K562 (cell line): ENCODE measurements at regions not wholly inside any gene's neighbourhood (a gene's known extent, or its start where the extent isn't known, plus 50 kb on each side); places are given as distances from the start of the nearest gene placed in this dataset.

Experiments
- ATAC-seq: fragments of 200-7000 bp; cut with Tn5 transposase; 3 replicates; pipeline ENCODE4 v1.9.1; 2020; ENCODE audit warnings: moderate library complexity
- BruUV-seq: library from RNA; stranded (reverse); fragments of 400-500 nt; replicated peaks from 2 replicates; lab custom pipeline; 2021; lab: Mats Ljungman, UMichigan
- CTCF ChIA-PET: fragments of 300-600 bp; formaldehyde crosslinking; extraction: SDS; loops from one replicate; lab custom pipeline; 2021; ENCODE audit warnings: low intra/inter-chr PET ratio; lab: Yijun Ruan, JAX
- POLR2A ChIA-PET: fragments of 300-600, 350-650 bp; sonication (Branson Sonifier 250); formaldehyde crosslinking; extraction: SDS; loops from one replicate; lab custom pipeline; 2021; ENCODE audit warnings: antibody characterized with exemption, inconsistent platforms; lab: Yijun Ruan, JAX
- DNase-seq, 4 experiments: peaks; one replicate each; pipeline versions ENCODE4 v3.0.0 to v3.0.0-alpha.2; 2011 to 2018; ENCODE audit warnings: low spot score in 3 of 4, mixed read lengths in 3 of 4; ENCODE audit errors: extremely low read depth in 1 of 4
- FAIRE-seq: peaks from 2 replicates; lab custom pipeline; 2011; peaks lifted over from hg19 to GRCh38; lab: Jason Lieb, UNC
- H2AFZ ChIP-seq: 2 replicates; pipeline ENCODE4 v1.6.0; 2011; ENCODE audit warnings: low read depth, low read length, control low read depth, inconsistent platforms
- H3K27ac ChIP-seq: fragments of 200-600 bp; 3 replicates; pipeline ENCODE4 v1.8.0; 2011; ENCODE audit warnings: low read depth, mild to moderate bottlenecking, control low read depth, inconsistent platforms, low read length, moderate library complexity, mixed read lengths; ENCODE audit errors: extremely low read depth
- H3K27me3 ChIP-seq, 2 experiments: fragments of 300-600 bp in 1 of 2; 2 replicates in 1 of 2; 3 replicates in 1 of 2; pipeline versions ENCODE4 v1.6.0 to v1.8.0; 2011; ENCODE audit warnings: inconsistent platforms in 2 of 2, low read length in 2 of 2, mild to moderate bottlenecking in 1 of 2, mixed read lengths in 1 of 2, moderate library complexity in 1 of 2; ENCODE audit not compliant: control insufficient read depth in 2 of 2, insufficient read depth in 2 of 2
- H3K36me3 ChIP-seq: fragments of 300-600 bp; 3 replicates; pipeline ENCODE4 v1.8.0; 2011; ENCODE audit warnings: mild to moderate bottlenecking, low read length, inconsistent platforms; ENCODE audit not compliant: control insufficient read depth, insufficient read depth
- H3K4me1 ChIP-seq, 2 experiments: fragments of 200-600 bp in 1 of 2; replicated peaks in 1 of 2; 2 replicates in 1 of 2; 3 replicates in 1 of 2; pipeline versions ENCODE4 v1.5.1 to v1.8.0; 2011; ENCODE audit warnings: inconsistent platforms in 2 of 2, low read length in 2 of 2, mild to moderate bottlenecking in 1 of 2, mixed read lengths in 1 of 2, moderate library complexity in 1 of 2; ENCODE audit not compliant: control insufficient read depth in 2 of 2, insufficient read depth in 2 of 2
- H3K4me2 ChIP-seq: 2 replicates; pipeline ENCODE4 v1.6.1; 2011; ENCODE audit warnings: low read length, control low read depth, inconsistent platforms, mixed read lengths; ENCODE audit not compliant: insufficient read depth
- H3K4me3 ChIP-seq: fragments of 200-600 bp; sonication (generic), shearing (Covaris generic); 2 replicates; pipeline ENCODE4 v1.5.1; 2016; ENCODE audit warnings: control low read depth, inconsistent platforms
- H3K79me2 ChIP-seq: fragments of 200-600 bp; 3 replicates; pipeline ENCODE4 v1.8.0; 2011; ENCODE audit warnings: low read length, inconsistent platforms; ENCODE audit not compliant: control insufficient read depth, insufficient read depth
- H3K9ac ChIP-seq, 2 experiments: 2 replicates each; pipeline versions ENCODE4 v1.6.0 to v1.6.1; 2011; ENCODE audit warnings: low read depth in 2 of 2, low read length in 2 of 2, control low read depth in 1 of 2, inconsistent platforms in 1 of 2, mild to moderate bottlenecking in 1 of 2, mixed read lengths in 1 of 2; ENCODE audit not compliant: insufficient read depth in 1 of 2
- H3K9me1 ChIP-seq: one replicate; pipeline ENCODE4 v1.6.0; 2011; ENCODE audit warnings: inconsistent platforms, mild to moderate bottlenecking, low read length, moderate library complexity; ENCODE audit not compliant: control insufficient read depth, insufficient read depth
- H3K9me3 ChIP-seq: replicated peaks from 2 replicates; pipeline ENCODE4 v1.5.1; 2011; ENCODE audit warnings: low read depth, low read length, inconsistent platforms; ENCODE audit not compliant: control insufficient read depth, insufficient read depth
- H4K20me1 ChIP-seq: replicated peaks from 2 replicates; pipeline ENCODE4 v1.6.1; 2011; ENCODE audit warnings: low read length, inconsistent platforms, mixed read lengths; ENCODE audit not compliant: control insufficient read depth, insufficient read depth
- CHCHD3 ChIP-seq: fragments of 250-450 bp; sonication (Bioruptor Pico); IDR thresholded peaks from 2 replicates; pipeline ENCODE4 v2.1.2; 2022; ENCODE audit warnings: mild to moderate bottlenecking
- MYC ChIP-seq, 2 experiments: fragments of 250-450 bp in 1 of 2; sonication (Bioruptor Pico) in 1 of 2; IDR thresholded peaks; 2 replicates each; pipeline versions ENCODE4 v1.5.1 to v1.6.1; 2012 to 2021; ENCODE audit warnings: low read depth in 2 of 2, borderline replicate concordance in 1 of 2, improper control_type of control experiment in 1 of 2, low read length in 1 of 2, mild to moderate bottlenecking in 1 of 2, moderate library complexity in 1 of 2
- NCOA2 ChIP-seq, 2 experiments: fragments of 450-650 bp; IDR thresholded peaks; 2 replicates each; pipeline ENCODE4 v1.6.1; 2018; ENCODE audit warnings: mild to moderate bottlenecking in 2 of 2, moderate library complexity in 1 of 2; ENCODE audit not compliant: partially characterized antibody in 2 of 2
- ZNF140 ChIP-seq: fragments of 250-450 bp; sonication (Bioruptor Pico); IDR thresholded peaks from 2 replicates; pipeline ENCODE4 v1.8.0; 2021; ENCODE audit warnings: moderate library complexity, mild to moderate bottlenecking, inconsistent platforms
- WGBS: fragments of 100-300 bp; shearing (Covaris generic); methylation state at CpG from one replicate; pipeline ENCODE4 v1.1.6; 2016; ENCODE audit warnings: low coverage, mixed read lengths; ENCODE audit not compliant: insufficient coverage; ENCODE audit errors: missing lambda C conversion rate; 5-methylcytosine and 5-hydroxymethylcytosine counted together
- in situ Hi-C: fragments of 300-500 bp; cut with MboI; formaldehyde crosslinking; loops from 4 replicates; pipeline ENCODE4 v1.15.0; 2018; ENCODE audit warnings: inconsistent platforms, mixed read lengths
- intact Hi-C: fragments of 100-400 bp; cut with micrococcal nuclease; formaldehyde crosslinking; loops from 2 replicates; pipeline ENCODE4 v1.14.2; 2022
- TF ChIP-seq, protein P1 (sequence below): fragments of 250-450 bp; sonication (Bioruptor Pico); IDR thresholded peaks from 2 replicates; pipeline ENCODE4 v1.8.0; 2022; ENCODE audit warnings: moderate library complexity, mild to moderate bottlenecking, inconsistent platforms

DNA sequence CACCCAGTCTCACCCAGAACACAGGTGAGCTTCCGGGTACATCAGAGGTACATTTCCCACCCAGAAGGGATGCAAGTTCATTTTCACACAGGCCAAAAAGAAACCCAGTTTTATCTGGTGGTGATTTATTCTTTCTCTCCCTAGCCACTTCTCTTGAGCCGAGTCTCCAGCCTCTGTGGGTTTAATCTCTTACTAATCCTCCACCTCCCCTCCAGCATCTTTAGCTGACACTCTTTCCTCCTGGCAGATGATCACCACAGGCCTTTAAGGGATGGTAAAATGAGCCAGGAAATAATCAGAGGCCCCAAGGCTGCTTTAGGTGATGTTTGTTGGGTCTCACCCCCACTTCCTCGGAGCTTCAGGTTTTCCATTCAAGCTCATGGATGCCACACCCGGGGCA, 145.7 kb upstream of the DLX2 start:
- Histone ChIP-seq H3K9ac (no peak overlapping the region), H3K79me2 (no peaks in the 10 kb centered on the region), H3K27me3 (peaks cover 7 to 14% of the 10 kb centered on the region in 2 experiments; a peak in 3 of 5 replicates), H3K9me3 (no peaks in the 10 kb centered on the region), H4K20me1 (no peaks in the 10 kb centered on the region), H3K9me1 (no peaks in the 10 kb centered on the region), H3K36me3 (no peaks in the 10 kb centered on the region), H3K27ac (no peak overlapping the region), H3K4me3 (no peak overlapping the region), H2AFZ (no peak overlapping the region), H3K4me2 (no peak overlapping the region), H3K4me1 (peaks cover 0 to 3% of the 10 kb centered on the region in 2 experiments; a peak in 2 of 5 replicates)
- in situ Hi-C loops (no loop called here), intact Hi-C loops (no loop called here)
- no peak for DNase-seq
- no peak for FAIRE-seq
- TF ChIP-seq MYC (IDR thresholded peaks at IDR 0.05; ENCODE audit: low read depth, low read length) (no peak), MYC (CRISPR knock-in tag; IDR thresholded peaks at IDR 0.05; ENCODE audit: borderline replicate concordance, low read depth) (no peak)
- ATAC-seq = no peak
- BruUV-seq = no TSS peak
- ChIA-PET CTCF (no interaction called here), POLR2A (interaction anchor here (2.2 kb wide), 1 partner anchor 9 kb away, joined by 10 read pairs; no protein-coding TSS in a partner anchor)
- 8% methylated on average over 4 of the region's 4 CpGs for WGBS

DNA sequence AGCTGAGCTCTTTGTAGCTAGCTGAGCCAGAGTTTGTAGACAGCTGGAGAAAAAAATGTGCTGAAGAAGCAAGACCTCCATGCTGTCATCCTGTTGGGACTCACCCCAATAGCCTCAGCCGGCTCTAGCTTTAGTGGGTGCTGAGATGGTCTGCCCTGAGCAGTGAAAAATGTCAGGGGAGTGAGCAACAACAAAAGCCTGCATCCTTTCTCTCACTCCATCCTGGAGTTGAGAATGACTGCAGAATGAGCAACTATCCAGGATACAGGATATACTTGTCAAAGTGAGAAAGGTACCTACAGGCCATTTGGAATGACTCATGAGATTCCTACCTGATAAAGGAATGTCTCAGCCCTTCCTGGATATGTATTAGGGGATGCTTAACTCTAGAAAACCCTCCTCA, 146.1 kb upstream of the DLX2 start:
- Histone ChIP-seq H3K9me1 (no peaks in the 10 kb centered on the region), H3K4me1 (peaks cover 0 to 3% of the 10 kb centered on the region in 2 experiments; a peak in 2 of 5 replicates), H4K20me1 (no peaks in the 10 kb centered on the region), H3K4me3 (no peak overlapping the region), H3K36me3 (no peaks in the 10 kb centered on the region), H3K9ac (no peak overlapping the region), H3K4me2 (no peak overlapping the region), H2AFZ (no peak overlapping the region), H3K9me3 (no peaks in the 10 kb centered on the region), H3K79me2 (no peaks in the 10 kb centered on the region), H3K27me3 (peaks cover 7 to 17% of the 10 kb centered on the region in 2 experiments; a peak in 3 of 5 replicates), H3K27ac (no peak overlapping the region)
- 0% methylated on average over 1 of the region's 1 CpG for WGBS
- POLR2A ChIA-PET = interaction anchor here (2.2 kb wide), 1 partner anchor 9 kb away, joined by 10 read pairs; no protein-coding TSS in a partner anchor
- CTCF ChIA-PET = no interaction called here
- no peak for ATAC-seq
- FAIRE-seq = no peak
- intact Hi-C loops = no loop called here
- in situ Hi-C loops = no loop called here
- DNase-seq = no peak
- no TSS peak for BruUV-seq
- TF ChIP-seq CHCHD3 (CRISPR knock-in tag) = no peak
- no peak for TF ChIP-seq ZNF140 (CRISPR knock-in tag)
- no peak for TF ChIP-seq NCOA2 (IDR thresholded peaks at IDR 0.05; ENCODE audit: partially characterized antibody in 2 of 2)
- TF ChIP-seq, protein P1, sequence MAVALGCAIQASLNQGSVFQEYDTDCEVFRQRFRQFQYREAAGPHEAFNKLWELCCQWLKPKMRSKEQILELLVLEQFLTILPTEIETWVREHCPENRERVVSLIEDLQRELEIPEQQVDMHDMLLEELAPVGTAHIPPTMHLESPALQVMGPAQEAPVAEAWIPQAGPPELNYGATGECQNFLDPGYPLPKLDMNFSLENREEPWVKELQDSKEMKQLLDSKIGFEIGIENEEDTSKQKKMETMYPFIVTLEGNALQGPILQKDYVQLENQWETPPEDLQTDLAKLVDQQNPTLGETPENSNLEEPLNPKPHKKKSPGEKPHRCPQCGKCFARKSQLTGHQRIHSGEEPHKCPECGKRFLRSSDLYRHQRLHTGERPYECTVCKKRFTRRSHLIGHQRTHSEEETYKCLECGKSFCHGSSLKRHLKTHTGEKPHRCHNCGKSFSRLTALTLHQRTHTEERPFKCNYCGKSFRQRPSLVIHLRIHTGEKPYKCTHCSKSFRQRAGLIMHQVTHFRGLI (CRISPR knock-in tag) = no peak
